NCI-H146 treated with DMSO at 0.1 percent for 48 hours (cell line): ENCODE measurements at regions not wholly inside any gene's neighbourhood (a gene's known extent, or its start where the extent isn't known, plus 50 kb on each side); places are given as distances from the start of the nearest gene placed in this dataset.
A peak's percentile ranks its signal among the peaks of the same experiment; 100 is the strongest.

Experiments used
- DNase-seq: peaks from one replicate; lab custom pipeline; 2025; ENCODE audit not compliant: unreplicated experiment; lab: John Stamatoyannopoulos, UW

- no peak for DNase-seq
These were observed 431.1 kb upstream of the CDH2 start for GRCh38 chr18:28607991-28608390.

GRCh38 chr18:28606686-28607085 lies 429.8 kb upstream of the CDH2 start:
- no peak for DNase-seq

- DNase-seq: no peak
These were observed 425.5 kb upstream of the CDH2 start for GRCh38 chr18:28602391-28602790.

DNA sequence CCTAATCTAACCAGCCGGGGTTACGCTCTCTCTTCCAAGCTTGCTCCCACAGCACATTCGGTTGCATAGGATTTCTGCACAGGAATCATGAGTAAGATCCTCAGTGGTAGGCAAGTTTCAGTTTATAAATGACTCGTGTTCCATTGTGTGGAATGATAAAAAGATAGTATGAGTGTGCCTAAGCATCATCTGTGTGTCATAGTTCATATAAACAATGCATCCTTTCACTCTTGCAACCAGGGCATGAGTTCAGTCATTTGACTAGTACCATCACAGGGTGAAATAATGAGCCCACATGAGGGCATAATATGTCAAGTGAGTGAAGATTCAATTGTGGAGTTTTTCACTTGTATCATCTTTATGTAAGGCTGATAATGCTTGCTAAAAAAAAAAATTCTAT lies 417.1 kb upstream of the CDH2 start:
- no peak for DNase-seq

DNA sequence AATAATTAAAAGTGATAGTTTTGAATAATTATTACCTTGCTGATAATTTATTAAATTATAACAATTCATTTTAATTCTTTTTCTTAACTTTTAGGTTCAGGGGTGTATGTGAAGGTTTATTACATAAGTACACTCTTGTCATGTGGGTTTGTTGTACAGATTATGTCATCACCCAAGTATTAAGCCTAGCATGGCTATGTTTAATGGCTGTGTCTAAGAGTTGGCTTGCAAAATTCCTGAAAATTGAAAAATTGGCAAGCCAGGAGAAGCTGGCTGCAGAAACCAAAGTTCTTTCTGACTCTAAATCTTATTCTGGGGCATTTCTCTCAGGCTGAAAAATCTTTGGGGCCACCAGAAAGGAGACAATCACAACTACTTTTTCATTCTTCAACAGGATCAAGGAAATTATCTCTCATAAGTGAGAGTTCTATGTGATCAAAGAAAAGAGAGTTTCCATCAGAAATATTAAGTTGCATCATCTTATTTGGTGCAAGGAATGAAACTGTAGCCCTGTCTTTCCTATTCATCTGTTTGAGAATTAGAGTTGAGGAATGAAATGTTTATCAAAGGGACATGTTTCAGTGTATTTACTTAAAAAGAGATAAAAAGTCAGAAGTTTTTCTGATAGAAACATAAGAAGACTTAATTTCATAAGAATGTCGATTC lies 412.1 kb upstream of the CDH2 start:
- DNase-seq: no peak

- DNase-seq: no peak
These were observed 407.8 kb upstream of the CDH2 start for GRCh38 chr18:28584731-28585130.

DNA sequence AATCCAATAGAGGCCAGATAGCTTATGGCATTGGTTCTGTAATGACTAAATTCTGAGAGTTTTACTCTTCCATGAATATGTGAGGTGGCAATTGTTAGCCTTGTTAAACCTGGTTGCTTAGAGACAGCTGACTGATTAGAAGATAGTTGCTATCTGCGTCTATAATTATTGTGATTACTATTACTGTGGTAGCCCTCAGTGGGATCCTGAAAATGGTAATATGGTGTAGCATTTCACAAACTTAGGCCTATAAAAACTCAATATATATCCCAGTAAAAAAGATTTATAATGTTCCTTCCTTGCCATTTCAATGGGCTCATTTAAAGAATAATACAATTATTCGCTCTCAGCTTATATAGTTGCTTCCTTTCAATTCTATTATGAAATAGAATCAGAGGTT lies 405.8 kb upstream of the CDH2 start:
- DNase-seq: no peak

GRCh38 chr18:28581521-28582071 lies 404.7 kb upstream of the CDH2 start:
- DNase-seq: peak; percentile 91

DNA sequence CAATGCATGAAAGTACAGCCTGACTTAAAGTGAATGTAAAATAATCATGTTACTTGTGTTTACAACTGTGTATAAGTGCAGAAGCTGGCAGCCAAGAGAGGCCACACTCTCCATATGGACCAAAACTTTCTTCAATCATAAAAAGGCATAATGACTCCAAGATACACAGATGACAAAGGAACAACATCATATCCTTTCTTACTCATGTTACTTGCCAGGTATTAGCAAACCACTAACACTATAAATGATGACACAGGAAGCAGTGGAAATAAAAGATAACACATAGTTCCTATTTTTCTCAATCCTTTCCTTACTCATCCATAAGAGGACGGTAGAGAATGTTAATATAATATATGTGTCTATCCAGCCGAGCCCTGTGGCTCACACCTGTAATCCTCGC lies 400.0 kb upstream of the CDH2 start:
- no peak for DNase-seq

DNA sequence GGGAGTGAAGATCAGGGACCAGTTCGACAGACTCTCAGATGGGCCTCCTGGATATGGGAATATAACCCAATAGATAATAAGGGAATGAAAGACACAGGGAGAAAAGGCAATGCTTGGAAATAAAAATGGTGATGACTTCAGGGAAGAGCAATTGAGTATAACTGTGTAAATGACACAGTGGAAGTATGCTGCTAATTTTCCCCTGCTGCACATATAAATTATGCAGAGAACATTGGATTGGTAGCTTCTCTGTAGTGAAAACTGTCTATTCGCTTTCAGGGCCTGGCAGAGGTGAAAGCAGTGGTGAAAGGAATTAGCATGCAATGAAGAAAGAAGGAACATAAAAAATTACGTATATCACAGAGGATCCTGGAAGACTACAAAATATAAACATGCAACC lies 398.2 kb upstream of the CDH2 start:
- DNase-seq: no peak

GRCh38 chr18:28574175-28574574 lies 397.2 kb upstream of the CDH2 start:
- DNase-seq: no peak

DNA sequence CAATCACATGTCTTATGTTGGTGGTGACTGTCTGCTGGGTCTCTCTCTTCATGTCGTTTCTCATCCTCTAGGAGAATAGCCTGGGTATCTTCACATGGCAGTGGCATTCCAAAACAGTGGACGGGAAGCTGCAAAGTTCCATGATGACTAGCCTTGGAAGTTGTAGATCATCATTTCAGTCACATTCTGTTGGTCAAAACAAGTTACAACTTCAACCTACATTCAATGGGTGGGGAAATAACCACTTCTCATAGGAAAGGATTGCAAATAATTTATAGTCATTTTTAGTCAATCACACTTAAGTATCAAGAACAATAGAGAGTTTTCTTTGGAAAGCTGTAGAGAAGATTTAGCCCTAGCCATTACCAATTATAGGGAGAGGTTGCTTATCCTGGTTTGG lies 395.0 kb upstream of the CDH2 start:
- no peak for DNase-seq

DNA sequence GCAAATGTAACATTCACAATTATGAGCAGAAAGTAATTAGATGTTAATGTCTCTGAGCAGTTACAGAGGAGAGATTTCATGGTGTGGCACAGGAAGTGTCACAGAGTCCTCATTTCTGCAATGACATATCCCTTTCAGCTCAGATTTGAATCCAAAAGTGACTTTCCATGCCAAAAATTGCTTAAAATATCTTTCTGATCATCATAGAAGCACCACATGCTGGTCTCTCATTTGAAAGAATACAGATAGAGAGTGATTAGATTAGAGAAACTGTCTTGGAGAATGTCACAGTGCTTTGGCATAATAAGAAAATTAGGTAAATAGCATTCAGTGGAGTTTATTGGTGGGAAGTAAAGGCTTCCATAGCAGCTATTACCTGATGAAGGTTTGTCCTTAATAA lies 383.4 kb upstream of the CDH2 start:
- no peak for DNase-seq

DNA sequence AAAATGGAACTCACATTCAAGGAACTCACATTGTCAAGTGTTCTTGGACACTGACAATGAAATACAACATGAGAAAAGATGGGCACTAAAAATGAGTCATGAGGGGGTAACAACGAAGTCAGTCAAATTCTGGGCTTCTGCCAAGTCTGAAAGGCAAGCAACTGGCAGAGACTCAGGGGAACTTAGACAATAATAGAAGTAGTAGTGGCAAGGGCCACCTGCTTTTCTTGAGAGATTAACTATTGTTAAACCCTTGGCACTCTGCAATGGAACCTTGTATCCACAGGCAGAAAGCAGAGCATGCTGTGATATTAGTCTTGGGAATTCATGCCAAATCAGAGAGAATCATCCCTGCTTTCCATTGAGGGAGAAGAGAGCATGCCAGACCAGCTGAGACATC lies 382.6 kb upstream of the CDH2 start:
- DNase-seq: no peak

GRCh38 chr18:28541934-28542333 lies 365.0 kb upstream of the CDH2 start:
- DNase-seq: no peak

DNA sequence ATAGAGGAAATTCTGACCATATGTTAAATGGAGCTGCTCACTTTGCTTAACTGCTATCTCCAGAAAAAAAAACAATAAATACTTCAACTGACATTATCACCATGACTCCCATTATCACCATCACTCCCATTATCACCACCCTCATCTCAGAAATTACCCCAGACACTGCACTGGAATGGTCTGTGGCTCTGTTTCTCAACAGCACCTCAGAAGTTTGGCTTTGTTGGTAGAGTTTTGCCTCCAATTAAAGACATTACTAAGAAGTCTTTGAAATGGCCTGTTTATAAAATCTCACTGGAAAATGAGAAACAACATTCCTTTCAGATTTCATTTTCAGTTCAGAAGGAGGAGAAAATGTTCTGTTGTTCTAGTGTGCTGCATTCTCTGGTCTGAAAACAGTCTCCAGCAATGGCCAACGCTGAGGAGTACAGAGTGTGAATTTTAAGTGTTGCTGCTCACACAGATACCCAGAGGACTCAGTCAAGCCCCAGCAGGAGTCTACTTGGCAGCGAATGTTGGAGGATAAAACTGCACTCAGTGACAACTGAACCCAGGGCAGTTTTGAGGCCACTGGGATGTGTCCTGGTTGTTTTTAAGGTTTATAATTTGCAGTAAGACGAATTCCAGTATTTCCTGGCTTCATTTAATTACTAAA lies 364.5 kb upstream of the CDH2 start:
- no peak for DNase-seq

- no peak for DNase-seq
These were observed 352.7 kb upstream of the CDH2 start for GRCh38 chr18:28529644-28530043.

GRCh38 chr18:28526196-28526595 lies 349.3 kb upstream of the CDH2 start:
- no peak for DNase-seq

DNA sequence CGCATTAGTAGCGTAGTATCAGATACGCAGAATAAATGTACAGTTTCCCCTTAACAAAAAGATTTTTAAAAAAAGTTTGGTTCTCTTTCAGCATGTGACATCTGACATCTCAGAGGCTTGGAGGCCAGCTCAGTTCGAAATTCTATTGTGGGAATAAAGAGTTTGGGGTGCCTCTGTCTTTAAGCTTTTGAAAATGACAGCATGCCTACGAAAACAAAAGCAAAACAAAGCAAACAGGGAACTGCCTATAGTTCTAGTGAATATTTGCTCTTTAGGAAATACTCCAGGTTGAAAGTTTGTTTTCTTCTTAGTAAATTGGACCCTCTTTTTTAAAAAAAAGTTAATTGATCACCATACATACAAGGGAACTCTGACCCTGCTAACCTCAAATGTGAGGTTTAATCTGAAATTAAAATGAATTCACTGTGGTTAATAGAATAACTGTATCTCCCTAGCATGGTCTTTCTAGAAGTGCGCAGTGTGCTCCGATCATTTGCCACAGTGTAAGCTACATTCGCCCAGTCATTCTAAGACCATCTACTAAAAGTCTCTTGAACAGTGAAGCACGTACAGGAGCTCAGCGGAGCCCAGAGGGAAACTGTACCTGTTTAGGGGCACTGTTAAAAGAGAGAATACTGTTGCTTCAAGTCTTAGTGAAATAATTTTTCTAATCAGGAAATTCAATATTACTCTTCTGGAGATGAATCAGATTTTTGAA lies 347.0 kb upstream of the CDH2 start:
- DNase-seq: no peak

GRCh38 chr18:28522236-28522635 lies 345.3 kb upstream of the CDH2 start:
- DNase-seq: no peak

GRCh38 chr18:28519997-28520396 lies 343.1 kb upstream of the CDH2 start:
- no peak for DNase-seq

GRCh38 chr18:28514699-28515098 lies 337.8 kb upstream of the CDH2 start:
- no peak for DNase-seq
